MCF 10A (cell line): ENCODE measurements at regions not wholly inside any gene's neighbourhood (a gene's known extent, or its start where the extent isn't known, plus 50 kb on each side); places are given as distances from the start of the nearest gene placed in this dataset.

ENCODE experiments used
- BruUV-seq: library from RNA; stranded (reverse); fragments of 400-500 nt; replicated peaks from 2 replicates; lab custom pipeline; 2021; lab: Mats Ljungman, UMichigan
- CTCF ChIA-PET: fragments of 300-600 bp; sonication (Branson Sonifier 250); formaldehyde crosslinking; extraction: SDS; loops from one replicate; lab custom pipeline; 2021; ENCODE audit warnings: antibody characterized with exemption, inconsistent platforms; lab: Yijun Ruan, JAX
- POLR2A ChIA-PET: fragments of 300-600, 350-650 bp; sonication (Branson Sonifier 250); formaldehyde crosslinking; extraction: SDS; loops from one replicate; lab custom pipeline; 2020; ENCODE audit warnings: antibody characterized with exemption, inconsistent platforms; lab: Yijun Ruan, JAX
- DNase-seq: peaks from one replicate; pipeline ENCODE4 v3.0.0-alpha.2; 2018; ENCODE audit not compliant: unreplicated experiment
- H3K27ac Mint-ChIP-seq: one replicate; pipeline ENCODE4 v1.8.0; 2022; ENCODE audit warnings: mild to moderate bottlenecking, low read depth, mixed read lengths; ENCODE audit not compliant: unreplicated experiment
- H3K27me3 Mint-ChIP-seq: one replicate; pipeline ENCODE4 v1.8.0; 2022; ENCODE audit warnings: mixed read lengths; ENCODE audit not compliant: insufficient read depth, unreplicated experiment
- H3K36me3 Mint-ChIP-seq: one replicate; pipeline ENCODE4 v1.8.0; 2022; ENCODE audit warnings: mild to moderate bottlenecking, moderate library complexity, mixed read lengths; ENCODE audit not compliant: insufficient read depth, unreplicated experiment
- H3K4me1 Mint-ChIP-seq: one replicate; pipeline ENCODE4 v1.8.0; 2022; ENCODE audit warnings: mixed read lengths; ENCODE audit not compliant: insufficient read depth, unreplicated experiment
- H3K4me3 Mint-ChIP-seq: one replicate; pipeline ENCODE4 v1.8.0; 2022; ENCODE audit warnings: mild to moderate bottlenecking, moderate library complexity, mixed read lengths; ENCODE audit not compliant: unreplicated experiment
- H3K9me3 Mint-ChIP-seq: one replicate; pipeline ENCODE4 v1.8.0; 2022; ENCODE audit warnings: mixed read lengths; ENCODE audit not compliant: unreplicated experiment
- CTCF ChIP-seq: fragments of 200-600 bp; IDR thresholded peaks from one replicate; pipeline ENCODE4 v1.8.0; 2022; ENCODE audit warnings: antibody characterized with exemption, mild to moderate bottlenecking; ENCODE audit not compliant: unreplicated experiment
- intact Hi-C: fragments of 100-400 bp; cut with micrococcal nuclease; formaldehyde crosslinking; loops from 2 replicates; pipeline ENCODE4 v1.14.1; 2022

- CTCF ChIA-PET: interaction anchor here (0.6 to 4.7 kb wide), 58 partner anchors 10 to 1368 kb away, joined by 3 to 108 read pairs (median 4); partner anchors contain the start of genes CENPO and PTRHD1
Observed at GRCh38 chr2:24409700-24410556, 49.6 kb upstream of the ITSN2 start.

More at GRCh38 chr2:24409700-24410556, 49.6 kb upstream of the ITSN2 start:
- Mint-ChIP-seq H3K4me1 (no peaks in the 10 kb centered on the region), H3K9me3 (no peaks in the 10 kb centered on the region), H3K27ac (no peak overlapping the region), H3K27me3 (no peaks in the 10 kb centered on the region), H3K4me3 (no peak overlapping the region), H3K36me3 (no peaks in the 10 kb centered on the region)
- POLR2A ChIA-PET: interaction anchor here (0.6 to 1.4 kb wide), 4 partner anchors 9 to 383 kb away, joined by 3 to 4 read pairs (median 4); partner anchors contain the start of genes CENPO and PTRHD1
- intact Hi-C loops: loop anchor here (1.0 to 2.0 kb wide), 4 partner anchors 417 to 786 kb away; no protein-coding TSS in a partner anchor
- peak; percentile 77 for DNase-seq
- TF ChIP-seq CTCF: peak; percentile 67
- no TSS peak for BruUV-seq
